ENCODE measurements at regions not wholly inside any gene's neighbourhood (a gene's known extent, or its start where the extent isn't known, plus 50 kb on each side); places are given as distances from the start of the nearest gene placed in this dataset.

GRCh38 chr9:91100878-91101450 lies 260.8 kb downstream of the AUH start:
- DNase-seq (ENCODE audit: low spot score), result peak; percentile 58

- DNase-seq (ENCODE audit: low spot score), result no peak
These were observed 260.0 kb downstream of the AUH start for GRCh38 chr9:91101611-91102168.

- no peak for DNase-seq (ENCODE audit: low spot score)
These were observed 259.4 kb downstream of the AUH start for GRCh38 chr9:91102269-91102668.

GRCh38 chr9:91103931-91104330 lies 257.8 kb downstream of the AUH start:
- DNase-seq (ENCODE audit: low spot score), result no peak

- no peak for DNase-seq (ENCODE audit: low spot score)
These were observed 255.2 kb downstream of the AUH start for GRCh38 chr9:91106415-91107081.

GRCh38 chr9:91111226-91111625 lies 250.5 kb downstream of the AUH start:
- DNase-seq (ENCODE audit: low spot score), result no peak

GRCh38 chr9:91111876-91112275 lies 249.8 kb downstream of the AUH start:
- no peak for DNase-seq (ENCODE audit: low spot score)

GRCh38 chr9:91113016-91113415 lies 248.7 kb downstream of the AUH start:
- DNase-seq (ENCODE audit: low spot score), result no peak

- no peak for DNase-seq (ENCODE audit: low spot score)
These were observed 247.3 kb downstream of the AUH start for GRCh38 chr9:91114450-91114849.

- DNase-seq (ENCODE audit: low spot score), result no peak
These were observed 245.5 kb downstream of the AUH start for GRCh38 chr9:91116211-91116610.

GRCh38 chr9:91116711-91117110 lies 245.0 kb downstream of the AUH start:
- no peak for DNase-seq (ENCODE audit: low spot score)

GRCh38 chr9:91117474-91117891 lies 244.2 kb downstream of the AUH start:
- DNase-seq (ENCODE audit: low spot score), result no peak

- peak; percentile 86 for DNase-seq (ENCODE audit: low spot score)
These were observed 243.6 kb downstream of the AUH start for GRCh38 chr9:91117959-91118703.

GRCh38 chr9:91118704-91119025 lies 243.1 kb downstream of the AUH start:
- no peak for DNase-seq (ENCODE audit: low spot score)

- peak; percentile 51 for DNase-seq (ENCODE audit: low spot score)
These were observed 242.6 kb downstream of the AUH start for GRCh38 chr9:91119142-91119541.

GRCh38 chr9:91119679-91120078 lies 242.0 kb downstream of the AUH start:
- DNase-seq (ENCODE audit: low spot score), result peak; percentile 69

GRCh38 chr9:91120200-91120599 lies 241.5 kb downstream of the AUH start:
- DNase-seq (ENCODE audit: low spot score), result peak; percentile 38

GRCh38 chr9:91122755-91123154 lies 239.0 kb downstream of the AUH start:
- DNase-seq (ENCODE audit: low spot score), result no peak

- peak; percentile 65 for DNase-seq (ENCODE audit: low spot score)
These were observed 234.8 kb downstream of the AUH start for GRCh38 chr9:91126761-91127445.

GRCh38 chr9:91127653-91128052 lies 234.1 kb downstream of the AUH start:
- DNase-seq (ENCODE audit: low spot score), result no peak

GRCh38 chr9:91130796-91131318 lies 230.9 kb downstream of the AUH start:
- no peak for DNase-seq (ENCODE audit: low spot score)

- peak; percentile 88 for DNase-seq (ENCODE audit: low spot score)
These were observed 230.3 kb downstream of the AUH start for GRCh38 chr9:91131433-91131839.
